ENCODE measurements at regions not wholly inside any gene's neighbourhood (a gene's known extent, or its start where the extent isn't known, plus 50 kb on each side); places are given as distances from the start of the nearest gene placed in this dataset.

DNA sequence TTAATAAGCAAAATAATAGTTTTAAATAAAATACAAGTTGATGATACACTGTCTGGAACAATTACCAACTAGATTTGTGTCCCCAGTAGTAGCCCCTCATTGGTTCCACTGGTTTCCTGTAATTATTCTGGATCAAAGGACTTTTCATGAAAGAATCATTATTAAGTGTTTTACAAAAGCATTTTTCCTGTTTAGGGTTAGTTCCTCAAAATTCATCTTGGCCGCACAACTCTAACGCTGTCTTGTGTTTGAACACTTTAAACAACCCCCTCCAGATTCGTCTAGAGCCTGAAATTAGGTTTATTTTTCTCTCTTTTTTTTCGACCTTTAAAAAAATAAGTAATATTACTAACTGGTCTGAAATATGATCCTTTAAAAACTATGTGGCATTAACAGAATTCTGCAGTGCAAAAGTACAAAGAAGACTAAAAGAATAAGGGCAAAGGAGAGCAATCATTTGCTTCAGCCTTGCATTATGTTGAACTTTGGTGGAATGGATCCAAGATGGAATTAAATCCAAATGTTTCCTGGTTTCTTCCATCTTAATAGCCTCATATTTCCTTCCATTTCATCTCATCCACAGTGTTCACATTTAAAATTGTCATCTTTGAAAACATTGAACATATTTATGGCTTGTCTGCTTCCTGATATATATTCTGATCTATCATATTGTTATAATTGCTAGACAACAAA lies 678.4 kb downstream of the IRS1 start:
- no peak for DNase-seq
- Histone ChIP-seq H3K4ac (ENCODE audit: low read depth, low read length) (no peak overlapping the region), H2AFZ (ENCODE audit: low read length) (no peak overlapping the region), H3K56ac (ENCODE audit: insufficient read length, low read depth, low read length) (no peak overlapping the region), H3K9ac (ENCODE audit: extremely low read depth, insufficient read length, low read length) (no peak overlapping the region), H2AK5ac (ENCODE audit: insufficient read length, low read length) (no peak overlapping the region), H2BK20ac (ENCODE audit: low read depth, low read length, poor library complexity, severe bottlenecking) (no peak overlapping the region), H3K79me2 (ENCODE audit: insufficient read depth, low read length) (no peaks in the 10 kb centered on the region), H4K5ac (ENCODE audit: insufficient read length, low read depth, low read length) (no peak overlapping the region), H3K27me3 (ENCODE audit: insufficient read depth, low read length) (no peaks in the 10 kb centered on the region), H3K18ac (ENCODE audit: insufficient read length, low read depth, low read length) (no peak overlapping the region), H2BK12ac (ENCODE audit: insufficient read length, low read depth, low read length) (no peak overlapping the region), H2BK5ac (ENCODE audit: insufficient read length, low read length) (no peak overlapping the region), H4K8ac (replicated peaks; ENCODE audit: insufficient read length, low read depth, low read length) (no peak overlapping the region), H3K79me1 (ENCODE audit: insufficient read depth, low read depth, low read length, poor library complexity, severe bottlenecking) (no peaks in the 10 kb centered on the region), H3K4me1 (ENCODE audit: insufficient read depth, low read length) (peaks cover 4% of the 10 kb centered on the region; the same call in 1 of the 2 replicates), H3K23me2 (ENCODE audit: insufficient read length, low read depth, low read length, poor library complexity, severe bottlenecking) (no peaks in the 10 kb centered on the region), H3K23ac (ENCODE audit: insufficient read length, low read depth, low read length) (no peak overlapping the region), H2BK15ac (ENCODE audit: low read depth, low read length) (no peak overlapping the region), H2BK120ac (ENCODE audit: low read depth, low read length, poor library complexity, severe bottlenecking) (no peak overlapping the region), H3K14ac (ENCODE audit: insufficient read depth, low read length) (no peak overlapping the region), H3T11ph (ENCODE audit: low read length) (no peak overlapping the region), H4K20me1 (ENCODE audit: control insufficient read depth, insufficient read depth, insufficient read length) (no peaks in the 10 kb centered on the region), H4K91ac (ENCODE audit: insufficient read length, low read depth, low read length) (no peak overlapping the region), H3K27ac (ENCODE audit: insufficient read length, low read depth, low read length) (no peak overlapping the region), H3K4me2 (ENCODE audit: insufficient read depth, insufficient read length, low read length) (no peak overlapping the region), H3K9me3 (ENCODE audit: control insufficient read depth, low read depth, low read length) (no peaks in the 10 kb centered on the region)
- Mint-ChIP-seq H3K4me3 (no peak overlapping the region), H3K27ac (no peak overlapping the region), H3K9me3 (peaks cover 2 to 4% of the 10 kb centered on the region in 2 experiments; a peak in 3 of 5 replicates), H3K36me3 (ENCODE audit: insufficient read depth in 1 of 3, low read depth in 3 of 3) (peaks cover 0 to 7% (median 6%) of the 10 kb centered on the region in 3 experiments; a peak in 5 of 7 replicates), H3K27me3 (ENCODE audit: low read depth) (no peaks in the 10 kb centered on the region), H3K4me1 (peaks cover 41 to 51% of the 10 kb centered on the region in 2 experiments)
- no CpG with 5 or more reads among the region's 4 CpGs for WGBS (ENCODE audit: extremely low coverage, insufficient read length, low lambda C conversion rate)
- TF ChIP-seq, protein P1, sequence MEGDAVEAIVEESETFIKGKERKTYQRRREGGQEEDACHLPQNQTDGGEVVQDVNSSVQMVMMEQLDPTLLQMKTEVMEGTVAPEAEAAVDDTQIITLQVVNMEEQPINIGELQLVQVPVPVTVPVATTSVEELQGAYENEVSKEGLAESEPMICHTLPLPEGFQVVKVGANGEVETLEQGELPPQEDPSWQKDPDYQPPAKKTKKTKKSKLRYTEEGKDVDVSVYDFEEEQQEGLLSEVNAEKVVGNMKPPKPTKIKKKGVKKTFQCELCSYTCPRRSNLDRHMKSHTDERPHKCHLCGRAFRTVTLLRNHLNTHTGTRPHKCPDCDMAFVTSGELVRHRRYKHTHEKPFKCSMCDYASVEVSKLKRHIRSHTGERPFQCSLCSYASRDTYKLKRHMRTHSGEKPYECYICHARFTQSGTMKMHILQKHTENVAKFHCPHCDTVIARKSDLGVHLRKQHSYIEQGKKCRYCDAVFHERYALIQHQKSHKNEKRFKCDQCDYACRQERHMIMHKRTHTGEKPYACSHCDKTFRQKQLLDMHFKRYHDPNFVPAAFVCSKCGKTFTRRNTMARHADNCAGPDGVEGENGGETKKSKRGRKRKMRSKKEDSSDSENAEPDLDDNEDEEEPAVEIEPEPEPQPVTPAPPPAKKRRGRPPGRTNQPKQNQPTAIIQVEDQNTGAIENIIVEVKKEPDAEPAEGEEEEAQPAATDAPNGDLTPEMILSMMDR (conservative IDR thresholded peaks at IDR 0.05) = no peak

Data from H9 (cell line).